Astrocyte of the hippocampus (primary cell): ENCODE measurements at regions not wholly inside any gene's neighbourhood (a gene's known extent, or its start where the extent isn't known, plus 50 kb on each side); places are given as distances from the start of the nearest gene placed in this dataset.
"Not testable (repeated sequence)": the region's sequence is repeated elsewhere in the genome, so short reads cannot be mapped to it uniquely, and the experiment has no call there.

Experiments
- DNase-seq: peaks from one replicate; pipeline ENCODE4 v3.0.0; 2011; ENCODE audit warnings: low read depth, low spot score

DNA sequence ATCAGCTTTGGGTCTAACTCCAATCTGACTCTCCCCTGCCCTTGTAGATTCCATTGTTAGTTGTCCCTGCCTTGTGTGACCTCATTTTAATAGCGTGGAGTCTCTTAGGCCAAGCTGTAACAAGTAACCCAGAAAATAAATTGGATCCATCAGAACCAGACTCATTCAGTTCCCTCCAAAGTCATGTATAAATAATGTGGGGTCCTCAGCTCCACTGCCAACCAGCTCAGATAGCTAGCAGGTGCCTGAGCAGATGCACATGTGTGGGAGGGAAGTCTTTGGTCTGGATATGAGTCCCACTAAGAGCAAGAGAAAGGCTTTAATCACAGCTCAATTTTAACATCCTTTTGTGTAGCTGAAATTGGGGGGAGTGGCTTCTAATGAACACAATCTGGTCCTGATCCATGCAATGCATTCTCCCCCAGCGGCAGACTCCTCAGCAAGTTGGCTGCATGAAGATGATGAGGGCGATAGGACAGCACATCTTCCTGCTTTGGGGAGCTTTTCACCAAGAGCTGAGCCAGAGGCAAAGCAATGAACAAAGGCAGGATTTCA is 151.6 kb downstream of the ABCC12 start:
- no peak for DNase-seq

GRCh38 chr16:48003206-48003907 is 152.4 kb downstream of the ABCC12 start:
- DNase-seq = peak; percentile 49

DNA sequence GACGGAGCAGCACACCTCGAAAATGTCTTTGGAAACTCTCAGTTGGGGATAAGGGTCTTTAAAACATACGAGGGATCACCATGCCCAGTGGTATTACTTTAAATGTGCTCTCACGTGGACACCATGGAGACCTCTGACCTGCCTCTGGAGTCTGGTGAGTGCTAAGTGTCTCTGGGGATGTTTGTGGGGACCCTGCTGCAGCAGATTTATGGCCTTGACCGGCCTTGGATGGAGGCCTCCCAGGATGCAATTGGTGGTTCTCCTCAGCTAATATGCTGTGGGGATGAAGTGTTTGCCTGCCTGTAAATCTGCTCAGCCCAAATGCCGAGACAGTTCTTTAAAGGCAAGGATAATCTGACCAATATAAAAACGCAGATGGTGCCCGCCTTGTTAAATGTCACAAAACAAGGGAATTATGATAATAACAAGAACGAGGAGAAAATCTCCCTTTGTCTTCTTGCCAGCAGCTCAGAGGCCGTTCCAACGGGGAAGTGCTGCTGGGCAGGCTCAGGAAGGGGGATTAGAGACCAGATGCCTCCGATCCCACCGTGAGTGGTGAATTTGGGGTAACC is 154.4 kb downstream of the ABCC12 start:
- DNase-seq = no peak

DNA sequence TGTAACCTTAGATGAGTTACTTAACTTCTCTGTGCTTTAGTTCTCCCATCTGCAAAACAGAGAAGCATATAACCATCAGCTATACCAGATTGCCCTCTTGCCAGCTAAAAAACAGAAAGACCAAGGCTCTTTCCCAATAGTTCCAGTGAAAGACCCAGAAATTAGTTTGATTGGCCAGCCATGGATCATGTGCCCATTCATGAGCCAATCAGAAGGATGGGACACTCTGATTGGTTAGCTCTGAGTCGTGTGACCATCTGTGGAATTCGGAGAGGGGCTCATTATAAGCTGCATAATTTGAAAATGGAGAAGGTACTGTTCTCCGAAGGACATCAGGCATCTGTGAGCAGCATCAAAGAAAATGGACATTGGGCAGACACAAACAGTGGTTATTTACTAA is 155.2 kb downstream of the ABCC12 start:
- DNase-seq = no peak

GRCh38 chr16:47999595-47999994 is 156.2 kb downstream of the ABCC12 start:
- DNase-seq = no peak

GRCh38 chr16:47995354-47995753 is 160.4 kb downstream of the ABCC12 start:
- no peak for DNase-seq

GRCh38 chr16:47991491-47991890 is 164.3 kb downstream of the ABCC12 start:
- DNase-seq = no peak

GRCh38 chr16:47990676-47991075 is 165.1 kb downstream of the ABCC12 start:
- no peak for DNase-seq

GRCh38 chr16:47987136-47987535 is 168.7 kb downstream of the ABCC12 start:
- DNase-seq = no peak

GRCh38 chr16:47986031-47986430 is 169.8 kb downstream of the ABCC12 start:
- no peak for DNase-seq

DNA sequence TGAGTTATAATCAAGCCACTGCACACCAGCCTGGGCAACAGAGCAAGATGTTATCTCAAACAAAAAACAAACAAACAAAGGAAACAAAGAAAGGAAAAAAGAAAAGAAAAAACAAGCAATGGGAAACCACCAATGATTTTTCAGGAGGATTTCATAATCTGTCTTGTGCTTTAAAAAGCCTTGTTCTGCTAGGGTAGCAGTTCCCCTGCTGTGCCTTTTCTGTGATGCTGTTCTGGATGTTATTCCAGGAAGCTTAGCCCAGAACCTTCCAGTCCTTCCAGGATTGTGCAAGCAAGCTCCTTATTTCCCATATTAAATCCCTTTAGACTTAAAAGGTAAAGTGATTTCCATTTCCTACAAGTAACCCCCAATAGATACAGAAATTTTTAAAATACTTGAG is 171.1 kb downstream of the ABCC12 start:
- no peak for DNase-seq

DNA sequence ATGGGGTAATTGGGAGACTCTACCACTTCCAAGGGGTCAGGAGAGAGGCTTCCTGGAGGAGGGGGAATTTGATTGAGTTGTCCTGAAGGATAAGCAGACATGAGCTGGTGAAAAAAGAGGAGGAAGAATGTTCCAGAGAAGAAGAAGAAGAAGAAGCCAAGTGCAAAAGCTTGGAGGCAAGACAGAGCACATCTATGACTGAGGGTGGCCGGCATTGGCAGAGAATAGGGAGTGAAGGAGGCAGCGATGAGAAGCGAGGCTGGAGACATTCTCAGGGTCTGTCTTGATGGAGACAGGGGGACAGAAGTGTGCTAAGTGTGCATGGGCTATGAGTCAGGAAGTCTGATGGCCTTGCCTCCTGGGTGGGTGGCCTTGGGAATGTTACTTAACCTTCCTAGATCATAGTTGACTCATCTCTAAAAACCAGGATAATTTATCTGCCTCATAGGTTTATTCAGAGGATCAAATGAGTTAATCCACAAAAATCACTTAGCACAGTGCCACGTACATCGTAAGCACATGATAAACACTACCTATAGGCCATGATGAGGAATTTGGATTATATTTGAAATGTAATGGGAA is 171.7 kb downstream of the ABCC12 start:
- DNase-seq = no peak

- no peak for DNase-seq
Observed at GRCh38 chr16:47980212-47980611, 175.6 kb downstream of the ABCC12 start.

DNA sequence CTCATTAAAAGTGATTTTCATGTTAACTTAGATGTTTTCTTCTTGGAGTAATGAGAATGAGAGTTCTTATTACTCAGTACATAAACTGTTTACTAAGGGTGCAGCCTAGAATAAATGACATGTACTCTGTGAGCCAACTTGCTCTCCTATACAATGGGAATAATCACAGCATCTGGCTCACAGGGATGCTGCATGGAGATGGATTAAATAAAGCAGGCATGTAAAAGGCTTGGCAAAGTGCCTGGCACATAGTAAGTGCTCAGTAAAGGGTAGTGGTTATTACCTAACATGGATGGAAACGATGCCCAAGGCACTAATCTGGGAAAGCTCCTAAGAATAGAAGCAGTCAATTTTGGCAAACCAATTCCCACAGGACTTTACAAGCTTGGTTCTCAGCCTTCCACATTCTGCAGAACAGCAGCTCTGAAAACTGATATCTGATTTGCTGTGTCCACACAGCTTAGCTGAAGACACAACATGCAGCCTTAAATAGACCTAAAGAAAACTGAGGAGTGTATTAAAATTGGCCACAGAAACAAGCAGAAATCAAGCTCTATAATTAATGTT is 176.1 kb downstream of the ABCC12 start:
- no peak for DNase-seq

DNA sequence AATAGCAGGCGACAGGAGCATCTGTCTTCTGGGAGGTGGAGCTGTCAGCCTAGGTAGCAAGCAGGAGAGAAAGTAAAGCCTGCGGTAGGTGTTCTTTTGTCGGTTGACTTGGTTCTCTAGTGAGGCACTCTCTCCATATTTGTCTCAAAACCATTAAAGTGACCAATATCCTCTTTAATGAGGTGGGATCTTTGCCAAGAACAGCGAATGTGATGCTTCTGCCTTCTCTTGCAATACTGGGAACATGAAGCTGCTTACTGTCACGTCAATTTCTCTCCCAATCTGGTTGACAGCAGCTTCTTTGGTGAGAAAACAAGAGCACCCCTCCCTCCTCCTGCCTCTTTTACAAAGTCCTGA is 176.7 kb downstream of the ABCC12 start:
- DNase-seq = no peak

GRCh38 chr16:47978491-47979163 is 177.2 kb downstream of the ABCC12 start:
- DNase-seq = no peak

GRCh38 chr16:47977802-47978201 is 178.0 kb downstream of the ABCC12 start:
- DNase-seq = no peak

DNA sequence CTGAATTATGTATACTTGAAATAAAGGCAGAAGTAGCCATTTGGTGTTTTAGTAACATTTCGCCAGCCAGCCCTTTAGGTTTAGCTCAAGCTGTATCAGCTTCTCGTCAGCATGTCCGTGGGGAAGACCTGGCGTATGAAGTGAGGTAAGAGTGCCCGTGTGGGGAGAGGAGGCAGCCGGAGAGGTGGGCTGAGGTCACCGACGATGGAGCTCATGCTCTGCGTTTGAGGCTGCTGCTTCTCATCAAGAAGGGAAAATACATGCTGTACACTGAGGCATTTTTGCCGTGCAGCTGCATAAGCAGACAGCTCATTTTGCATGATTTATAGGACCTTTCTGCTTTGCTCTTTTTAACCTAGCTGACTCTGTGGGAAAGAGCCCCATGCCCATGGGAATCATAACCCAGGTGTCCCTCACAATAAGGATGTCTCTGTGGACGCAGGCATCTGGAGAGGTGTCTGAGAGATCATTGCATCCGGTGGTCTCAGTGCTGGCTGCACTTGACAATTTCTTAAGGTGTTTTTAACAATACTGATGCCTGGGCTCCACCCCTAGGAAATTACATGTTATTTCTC is 179.1 kb downstream of the ABCC12 start:
- no peak for DNase-seq

DNA sequence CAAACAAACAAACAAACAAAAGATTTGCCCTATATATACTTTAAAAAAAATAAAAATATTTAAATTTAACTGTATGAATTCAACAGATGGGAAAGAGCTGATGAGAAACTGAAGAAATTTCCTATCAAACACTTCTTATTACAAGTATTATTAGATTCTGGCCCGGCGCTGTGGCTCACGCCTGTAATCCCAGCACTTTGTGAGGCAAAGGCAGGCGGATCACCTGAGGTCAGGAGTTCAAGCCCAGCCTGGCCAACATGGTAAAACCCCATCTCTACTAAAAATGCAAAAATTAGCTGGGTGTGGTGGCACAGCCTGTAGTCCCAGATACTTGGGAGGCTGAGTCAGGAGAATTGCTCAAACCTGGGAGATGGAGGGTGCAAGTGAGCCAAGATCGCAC is 180.8 kb downstream of the ABCC12 start:
- DNase-seq = not testable (repeated sequence)

DNA sequence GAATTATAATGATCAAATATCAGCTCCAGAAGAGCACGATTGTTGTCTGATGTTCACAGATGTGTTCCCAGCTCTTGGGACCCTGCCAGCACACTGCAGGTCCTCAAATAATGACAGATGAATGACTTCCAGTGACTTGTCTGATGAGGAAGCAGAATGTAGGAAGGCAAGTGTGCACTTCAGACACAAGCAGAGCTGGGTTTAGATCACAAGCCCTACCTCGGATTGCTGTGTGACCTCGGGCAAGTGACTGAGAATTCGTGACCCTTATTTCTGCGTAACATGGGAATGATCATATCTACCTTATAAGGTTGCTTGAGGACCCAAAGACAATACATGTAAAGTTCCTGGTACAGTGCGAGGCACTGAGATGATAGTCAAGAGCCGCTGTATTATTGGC is 182.2 kb downstream of the ABCC12 start:
- DNase-seq = no peak

DNA sequence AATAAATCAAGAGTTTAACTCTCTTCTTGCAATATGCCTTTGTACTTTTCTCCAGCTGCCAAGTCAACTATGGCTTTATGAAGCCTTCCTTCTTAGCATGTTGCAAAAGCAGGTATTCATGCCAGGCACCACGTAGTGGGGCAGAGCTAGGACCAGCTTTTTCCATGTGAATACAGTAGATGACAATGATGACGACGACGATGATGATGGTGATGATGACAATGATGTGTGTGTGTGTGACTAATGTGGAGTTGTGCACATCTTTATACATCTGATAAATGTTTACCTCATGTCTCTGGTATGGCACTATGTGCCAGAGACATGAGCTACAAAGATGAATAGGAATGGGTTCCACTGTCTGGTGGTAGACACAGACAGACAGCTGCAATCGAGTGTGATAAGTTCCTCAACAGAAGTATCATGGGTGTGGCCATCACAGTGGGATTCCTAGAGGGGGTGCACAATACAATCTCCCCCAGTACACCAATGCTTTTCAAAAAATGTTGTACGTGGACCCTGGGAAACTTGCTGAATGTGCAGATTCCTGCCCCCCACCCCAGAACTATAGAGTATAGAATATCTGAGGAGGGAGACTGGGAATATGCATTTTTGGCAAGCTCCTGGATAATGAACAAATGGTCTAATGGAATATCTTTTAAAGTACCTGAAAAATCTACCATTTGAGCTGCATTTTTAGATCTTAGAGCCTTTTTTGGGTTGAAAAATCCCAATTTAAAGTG is 183.4 kb downstream of the ABCC12 start:
- no peak for DNase-seq
